Tongue (tissue), 1 donor: ENCODE measurements at regions not wholly inside any gene's neighbourhood (a gene's known extent, or its start where the extent isn't known, plus 50 kb on each side); places are given as distances from the start of the nearest gene placed in this dataset.
A peak's percentile ranks its signal among the peaks of the same experiment; 100 is the strongest.

Experiments
- DNase-seq: peaks from one replicate; pipeline ENCODE4 v3.0.0-alpha.2; 2015

DNA sequence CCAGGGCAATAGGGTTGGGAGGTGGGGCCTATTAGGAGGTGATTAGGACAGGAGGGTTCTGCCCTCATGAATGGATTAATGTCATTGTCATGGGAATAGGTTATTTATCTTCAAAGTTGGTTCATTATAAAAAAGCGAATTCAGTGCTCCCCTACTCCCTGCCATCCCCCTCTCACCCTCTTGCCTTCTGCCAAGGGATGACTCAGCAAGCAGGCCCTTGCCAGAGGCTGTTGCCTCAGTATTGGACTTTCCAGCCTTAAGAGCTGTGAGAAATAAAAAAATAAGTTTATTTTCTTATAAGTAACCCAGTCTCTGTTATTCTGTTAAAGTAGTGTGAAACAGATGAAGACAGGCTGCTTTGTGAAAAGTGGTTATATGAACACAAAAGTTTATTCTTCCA lies 381.1 kb upstream of the ZFP64 start:
- no peak for DNase-seq

DNA sequence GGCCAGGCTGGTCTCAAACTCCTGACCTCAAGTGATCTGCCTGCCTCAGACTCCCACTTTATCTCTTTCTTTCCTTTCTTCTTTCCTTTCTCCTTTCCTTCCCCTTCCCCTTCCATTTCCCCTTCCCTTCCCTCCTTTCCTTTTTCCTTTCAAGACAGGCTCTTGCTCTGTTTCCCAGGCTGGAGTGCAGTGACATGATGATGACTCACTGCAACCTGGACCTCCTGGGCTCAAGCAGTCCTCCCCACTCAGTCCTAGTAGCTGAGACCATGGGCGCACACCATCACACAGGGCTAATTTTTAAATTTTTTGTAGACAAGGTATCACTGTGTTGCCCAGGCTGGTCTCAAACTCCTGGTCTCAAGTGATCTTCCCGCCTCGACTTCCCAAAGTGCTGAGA lies 377.6 kb upstream of the ZFP64 start:
- no peak for DNase-seq

DNA sequence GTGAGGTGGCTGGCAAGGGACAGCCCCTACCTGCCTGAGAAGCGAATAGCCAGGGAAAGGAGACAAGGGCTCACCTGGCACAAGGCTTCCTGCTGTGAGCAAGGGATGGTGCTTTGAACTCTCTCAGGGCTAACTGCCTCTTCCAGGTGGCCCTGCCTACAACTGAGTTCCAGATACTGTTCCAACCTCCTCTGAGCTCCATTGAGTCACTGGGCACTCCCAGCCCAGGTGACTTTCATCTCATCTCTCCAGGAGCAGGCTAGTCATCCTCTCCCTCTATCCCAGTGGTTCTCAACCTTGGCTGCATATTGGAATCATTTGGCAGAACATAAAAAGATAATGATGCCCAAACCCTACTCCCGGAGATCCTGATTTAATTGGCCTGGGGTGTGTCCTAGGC lies 374.0 kb upstream of the ZFP64 start:
- DNase-seq: no peak

DNA sequence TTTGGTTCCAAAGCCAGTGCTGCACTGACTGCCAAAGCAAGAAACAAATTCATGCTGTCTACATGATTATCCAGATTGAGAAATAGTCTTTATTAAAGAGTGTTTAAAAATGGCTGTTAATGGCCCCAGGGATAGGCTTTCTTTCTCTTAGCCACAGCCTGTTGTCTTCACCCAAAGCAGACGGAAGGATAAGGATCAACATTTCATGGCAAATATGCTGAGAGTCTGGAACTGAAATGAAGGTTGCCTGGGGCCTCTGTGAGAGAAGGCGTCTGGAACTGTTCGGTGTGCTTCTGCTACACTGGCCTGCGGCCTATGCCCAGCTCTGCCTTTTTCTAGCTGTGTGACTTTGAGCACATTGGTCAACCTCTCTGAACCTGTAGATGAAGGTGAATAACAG lies 373.0 kb upstream of the ZFP64 start:
- DNase-seq: no peak

DNA sequence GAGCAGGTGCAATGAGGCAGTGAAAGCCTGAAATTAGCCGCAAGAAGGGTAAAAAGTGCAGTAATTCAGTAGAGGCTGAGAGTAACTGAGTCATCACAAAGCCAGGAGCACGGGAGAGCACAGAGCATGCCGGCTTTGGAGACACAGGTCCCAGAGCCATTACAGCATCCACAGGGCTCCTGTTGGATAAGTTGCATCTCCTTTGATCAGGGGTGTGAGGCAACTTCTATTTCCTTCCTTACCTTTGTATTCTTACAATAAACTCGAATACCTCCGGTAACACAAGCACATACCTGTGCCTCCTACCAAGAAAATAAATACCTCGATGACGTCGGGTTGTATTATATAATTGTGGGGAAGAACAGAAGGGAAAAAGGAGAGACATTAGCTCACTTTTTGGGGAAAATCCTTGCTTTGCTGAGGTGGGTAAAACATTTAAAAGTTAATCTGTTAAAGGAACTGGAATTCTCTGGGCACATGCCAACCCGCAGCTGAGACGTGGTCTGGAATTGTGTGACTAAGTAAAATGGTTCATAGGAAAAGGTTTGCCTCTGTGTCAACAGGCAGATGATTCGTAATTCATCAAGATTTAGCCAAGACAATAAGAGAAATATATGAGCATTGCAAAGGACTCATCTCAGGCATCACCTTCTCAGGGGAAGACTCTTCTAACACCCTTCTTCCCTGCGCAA lies 360.7 kb upstream of the ZFP64 start:
- DNase-seq: no peak

DNA sequence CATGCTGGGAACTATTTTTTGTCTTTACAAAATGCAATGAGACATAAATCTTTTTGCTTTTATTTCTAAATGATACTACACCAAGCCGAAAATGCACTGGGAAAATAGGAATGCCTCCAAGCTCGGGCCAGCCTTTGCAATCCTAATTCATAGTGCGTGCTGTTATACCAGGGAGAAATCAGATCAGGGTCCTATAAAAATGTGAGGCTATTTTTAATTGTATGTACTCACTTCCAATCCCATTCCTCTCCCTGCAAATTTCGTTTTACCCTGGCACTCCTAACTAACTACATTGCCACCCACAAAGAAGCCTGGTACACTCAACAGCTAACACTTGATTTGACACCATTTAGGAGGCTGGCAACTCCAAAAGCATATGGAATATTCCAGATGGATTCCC lies 350.6 kb upstream of the ZFP64 start:
- no peak for DNase-seq

DNA sequence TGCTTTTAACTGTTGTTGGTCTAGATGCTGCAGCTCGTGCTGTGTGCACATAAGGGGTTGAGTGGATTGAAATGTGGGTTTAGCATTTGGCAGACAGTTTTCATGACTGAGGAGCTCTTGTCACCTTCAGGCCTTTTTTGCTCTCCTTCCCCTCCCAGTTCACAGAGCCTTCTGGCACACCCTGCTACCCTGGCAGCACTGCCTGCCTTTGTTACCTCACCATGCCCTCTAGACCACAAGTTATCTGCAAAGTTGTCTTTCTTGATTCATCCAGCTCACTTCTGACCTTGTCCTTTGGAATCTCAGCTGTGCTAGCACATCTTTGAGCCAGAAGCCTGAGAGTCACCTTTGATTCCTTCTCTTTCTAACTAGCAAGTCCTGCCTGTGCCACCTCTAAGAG lies 348.9 kb upstream of the ZFP64 start:
- no peak for DNase-seq

DNA sequence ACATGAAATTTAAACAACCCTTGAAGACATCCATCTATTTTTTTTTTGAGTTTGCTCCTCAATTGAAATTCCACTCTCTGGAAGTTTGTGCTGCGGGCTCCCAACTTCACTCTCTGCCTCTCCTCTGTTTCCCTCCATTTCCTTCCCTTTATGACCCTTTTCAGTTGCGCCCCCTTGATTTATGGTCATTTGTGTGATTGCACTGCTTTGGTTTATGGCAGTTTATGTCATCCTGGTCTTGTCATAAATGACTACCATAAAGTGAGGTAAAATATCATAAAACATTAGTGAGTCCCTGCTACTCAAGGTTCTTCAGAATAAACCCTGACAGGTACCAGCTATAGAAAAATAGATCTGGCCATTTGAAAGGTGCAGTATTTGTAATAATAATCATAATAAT lies 348.3 kb upstream of the ZFP64 start:
- DNase-seq: no peak

DNA sequence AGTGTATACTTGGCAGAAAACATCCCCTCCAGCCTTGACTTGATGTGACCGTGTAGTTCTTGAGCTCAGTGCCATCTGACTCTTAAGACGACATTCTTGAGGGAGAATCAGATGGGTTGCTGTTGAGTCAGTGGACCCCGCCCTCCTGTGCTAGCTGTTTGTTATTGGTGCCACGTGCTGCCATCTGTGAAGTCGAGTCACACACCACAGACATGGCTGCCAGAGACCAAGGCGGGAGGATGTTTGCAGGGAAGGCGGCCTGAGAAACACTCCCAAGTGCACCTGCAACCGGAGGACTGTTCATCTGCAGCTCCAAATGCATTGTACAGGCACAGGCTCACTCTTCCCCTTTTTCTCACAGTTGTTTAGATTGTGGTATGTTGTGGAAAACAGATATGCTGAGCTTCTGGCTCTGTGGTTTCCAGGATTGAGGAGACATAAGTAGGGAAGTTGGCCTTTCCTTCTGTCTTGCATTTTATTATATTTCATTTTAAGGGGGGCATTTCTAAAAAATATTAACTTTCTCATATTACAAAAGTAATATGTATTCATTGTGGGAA lies 345.3 kb upstream of the ZFP64 start:
- DNase-seq: no peak

DNA sequence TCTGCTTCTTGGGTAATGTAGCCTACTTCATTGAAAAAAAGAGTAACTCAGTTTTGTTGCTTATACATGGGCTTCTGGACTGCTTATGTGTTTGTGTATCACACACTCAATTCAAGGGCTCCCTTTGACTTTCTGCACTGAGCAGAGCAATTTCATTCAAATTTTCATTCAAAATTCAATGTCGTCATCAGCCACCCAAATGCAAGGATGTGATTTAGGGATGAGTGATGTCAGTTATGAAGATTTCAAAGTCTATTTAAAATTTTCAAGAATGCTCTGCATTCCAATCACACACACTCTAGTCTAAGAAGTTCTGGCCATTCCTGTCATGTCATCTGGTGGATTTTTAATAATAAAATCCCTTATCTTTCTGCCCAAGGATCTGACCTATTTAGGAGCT lies 344.5 kb upstream of the ZFP64 start:
- no peak for DNase-seq

DNA sequence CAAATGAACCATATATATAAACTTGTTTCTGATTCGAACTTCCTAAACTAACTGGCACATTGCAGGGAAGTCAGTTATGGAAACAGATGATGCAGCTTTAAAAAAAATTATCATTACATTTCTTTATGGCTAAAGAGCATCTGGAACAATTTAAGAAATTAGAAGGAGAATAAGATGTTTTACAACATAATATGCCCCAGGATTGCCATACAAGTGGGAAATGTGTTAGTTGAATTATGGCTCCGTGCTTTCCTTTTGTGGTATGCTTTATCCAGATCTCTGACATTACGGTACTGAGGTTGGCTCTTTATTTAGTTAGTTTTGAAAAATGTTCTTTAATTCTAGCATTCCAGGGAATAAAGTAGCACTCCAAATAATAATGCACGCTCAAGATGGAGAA lies 343.0 kb upstream of the ZFP64 start:
- DNase-seq: no peak

DNA sequence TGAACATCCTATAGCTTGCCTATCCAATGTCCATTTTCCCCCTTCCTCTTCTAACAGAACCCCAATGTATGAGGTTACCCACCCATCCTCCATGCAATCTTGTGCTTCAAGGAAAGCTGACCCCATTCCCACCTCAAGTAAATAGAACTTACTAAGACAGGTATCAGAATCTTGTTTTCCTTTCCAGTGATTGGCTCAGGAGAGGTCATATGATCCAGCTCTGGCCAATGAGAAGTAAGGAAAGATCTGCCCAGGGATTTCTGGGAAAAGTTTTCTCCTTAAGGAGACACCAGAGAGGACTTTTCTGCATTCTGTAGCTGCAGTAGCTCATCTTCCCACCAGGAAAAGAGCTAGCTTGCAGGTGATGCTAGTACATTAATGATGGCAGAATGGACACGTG lies 341.8 kb upstream of the ZFP64 start:
- no peak for DNase-seq

DNA sequence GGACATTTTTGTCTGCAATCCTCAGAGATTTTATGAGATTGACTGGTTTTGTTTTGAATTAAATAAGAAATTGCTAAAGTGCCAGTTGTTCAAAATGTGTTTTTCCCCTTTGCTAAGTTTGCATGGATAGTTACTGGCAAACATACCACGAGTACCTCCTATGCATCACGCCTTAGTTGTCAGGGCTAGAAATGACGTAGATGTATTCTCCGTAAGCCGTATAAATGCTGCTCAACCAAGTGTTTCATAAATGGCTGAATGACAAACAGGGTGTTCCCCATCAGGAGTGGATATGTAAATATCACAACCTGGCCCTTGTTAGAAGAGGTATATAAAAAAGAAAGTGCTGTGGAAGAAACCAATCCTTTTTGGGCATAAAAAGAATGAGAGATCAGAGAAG lies 341.1 kb upstream of the ZFP64 start:
- DNase-seq: no peak

DNA sequence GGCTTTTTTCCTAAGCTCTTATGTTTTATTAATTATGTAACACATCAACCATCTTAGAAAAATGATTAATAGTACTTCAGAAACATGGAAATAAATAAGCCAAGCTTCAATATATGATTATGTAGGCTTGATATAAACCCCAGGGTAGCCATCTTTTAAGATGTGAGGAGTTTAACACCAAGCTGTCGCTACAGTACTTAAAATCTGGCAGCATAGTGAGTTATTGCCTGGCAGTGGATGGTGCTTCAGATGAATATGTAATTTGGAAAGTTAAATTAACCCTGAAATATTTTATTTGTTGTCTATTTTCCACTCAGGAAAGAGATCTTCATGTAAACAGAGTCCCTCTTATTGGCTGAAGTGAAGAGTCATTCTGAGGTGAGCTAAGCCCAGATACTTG lies 339.0 kb upstream of the ZFP64 start:
- no peak for DNase-seq

DNA sequence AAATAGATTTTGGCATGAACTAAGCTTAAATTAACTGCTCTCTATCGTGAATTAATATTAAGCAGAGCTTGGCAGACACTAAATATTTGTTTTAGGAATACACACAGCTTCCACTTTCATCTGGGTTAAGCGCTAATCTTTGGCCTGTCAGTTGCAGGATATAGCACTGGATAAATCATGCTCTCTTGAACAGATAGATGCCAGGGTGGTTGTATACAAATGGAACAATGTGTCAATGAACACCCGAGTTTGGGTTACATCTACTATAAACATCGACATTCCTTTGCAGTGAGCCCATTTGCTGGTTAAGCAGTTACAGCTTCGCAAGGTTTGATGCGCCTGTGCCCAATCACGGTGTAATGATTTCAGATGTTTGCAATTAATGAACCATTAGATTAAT lies 338.2 kb upstream of the ZFP64 start:
- DNase-seq: no peak

DNA sequence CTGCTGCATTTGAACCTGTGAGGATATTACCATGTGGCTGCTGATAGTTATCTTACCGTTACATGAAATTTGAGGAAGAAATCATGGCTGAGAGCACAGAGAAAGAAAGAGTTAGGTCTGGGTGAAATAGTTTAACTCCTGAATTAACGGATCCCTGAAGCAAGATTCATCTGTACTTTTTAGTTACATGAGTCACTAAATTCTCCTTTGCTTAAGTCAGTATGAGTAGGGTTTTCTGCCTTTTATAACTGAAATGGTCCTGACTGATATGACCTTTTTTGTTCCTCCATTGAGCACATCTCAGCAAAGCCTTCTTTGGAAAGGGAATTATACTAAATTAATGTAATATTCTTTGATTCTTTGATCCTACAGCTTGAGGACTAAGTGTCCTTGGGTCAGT lies 333.3 kb upstream of the ZFP64 start:
- no peak for DNase-seq

DNA sequence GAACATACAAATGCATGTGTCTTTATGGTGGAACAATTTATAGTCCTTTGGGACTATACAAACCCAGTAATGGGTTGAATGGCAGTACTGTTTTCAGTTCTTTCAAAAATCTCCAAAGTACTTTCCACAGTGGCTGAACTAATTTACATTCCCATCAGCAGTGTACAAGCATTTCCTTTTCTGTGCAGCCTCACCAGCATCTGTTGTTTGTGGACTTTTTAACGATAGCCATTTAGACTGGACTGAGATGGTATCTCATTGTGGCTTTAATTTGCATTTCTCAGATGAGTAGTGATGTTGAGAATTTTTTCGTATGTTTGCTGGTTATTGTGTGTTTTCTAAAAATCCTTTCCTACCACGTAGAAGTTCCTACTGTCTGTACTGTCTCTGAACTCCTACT lies 327.2 kb upstream of the ZFP64 start:
- DNase-seq: no peak

DNA sequence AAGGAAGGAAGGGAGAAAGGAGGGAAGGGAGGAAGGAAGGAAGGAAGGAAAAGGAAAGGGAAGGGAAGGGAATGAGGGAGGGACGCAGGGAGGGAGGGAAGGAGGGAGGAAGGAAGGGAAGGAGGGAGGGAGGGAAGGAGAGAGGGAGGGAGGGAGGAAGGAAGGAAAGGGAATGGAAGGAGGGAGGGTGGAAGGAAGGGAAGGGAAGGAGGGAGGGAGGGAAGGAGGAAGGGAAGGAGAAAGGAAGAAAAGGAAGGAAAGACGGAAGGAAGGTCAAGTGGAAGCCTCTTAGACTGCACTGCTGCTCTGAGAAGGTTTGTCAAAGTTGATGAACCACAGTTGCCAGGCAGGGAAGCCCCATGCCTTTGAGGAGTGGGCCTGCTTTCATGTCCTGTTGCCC lies 324.3 kb upstream of the ZFP64 start:
- DNase-seq: no peak

DNA sequence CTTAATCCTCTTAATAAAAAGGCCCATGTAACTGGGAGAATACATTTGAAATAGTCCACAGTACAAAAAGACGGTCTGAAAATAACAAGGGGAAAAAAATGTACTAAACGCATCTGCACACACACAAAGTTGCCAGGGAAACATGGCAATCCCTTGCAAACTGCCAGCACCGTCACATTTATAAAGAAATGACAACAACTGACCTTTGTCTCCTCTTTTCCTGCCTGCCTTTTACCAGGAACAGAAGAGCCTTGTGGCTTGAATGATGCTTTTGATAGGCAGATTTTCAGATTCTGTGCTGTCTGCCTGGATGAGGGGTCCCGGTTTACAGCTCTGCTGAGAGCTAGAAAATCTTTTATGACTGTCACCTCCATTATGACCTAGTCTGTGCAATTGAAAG lies 308.6 kb upstream of the ZFP64 start:
- peak; percentile 25 for DNase-seq

DNA sequence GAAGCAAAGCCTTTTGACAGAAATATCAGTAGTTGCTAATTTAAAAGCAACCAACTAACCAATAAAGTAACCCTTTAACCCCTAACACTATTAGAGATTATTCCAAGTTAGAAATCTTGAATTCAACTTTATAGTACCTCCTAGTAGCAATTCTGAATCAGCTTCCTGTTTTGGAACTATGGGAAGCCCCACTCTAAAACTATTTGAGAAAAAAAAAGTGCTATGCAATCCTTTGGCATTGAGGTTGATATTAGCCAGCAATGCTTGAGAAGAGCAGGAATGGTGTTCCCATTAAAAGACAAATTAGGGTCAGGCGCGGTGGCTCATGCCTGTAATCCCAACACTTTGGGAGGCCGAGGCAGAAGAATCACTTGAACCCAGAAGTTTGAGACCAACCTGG lies 306.2 kb upstream of the ZFP64 start:
- DNase-seq: no peak

DNA sequence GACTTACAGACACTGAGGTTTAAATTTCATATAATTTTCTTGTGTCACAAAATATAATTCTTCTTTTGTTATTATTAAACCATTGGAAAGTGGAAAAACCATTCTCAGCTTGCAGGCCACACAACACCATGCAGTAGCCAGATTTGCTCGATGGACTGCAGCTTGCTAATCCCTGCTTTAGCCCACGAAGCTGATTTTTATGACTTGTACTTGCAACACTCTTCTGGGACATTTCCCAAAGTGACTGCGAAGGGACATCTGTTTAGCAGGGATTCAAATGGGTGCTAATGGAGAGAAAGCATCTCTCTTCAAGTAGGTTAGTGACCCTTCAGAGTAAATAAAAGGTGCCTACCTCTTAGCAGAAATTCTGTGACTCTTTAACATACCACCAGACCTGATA lies 304.6 kb upstream of the ZFP64 start:
- no peak for DNase-seq

DNA sequence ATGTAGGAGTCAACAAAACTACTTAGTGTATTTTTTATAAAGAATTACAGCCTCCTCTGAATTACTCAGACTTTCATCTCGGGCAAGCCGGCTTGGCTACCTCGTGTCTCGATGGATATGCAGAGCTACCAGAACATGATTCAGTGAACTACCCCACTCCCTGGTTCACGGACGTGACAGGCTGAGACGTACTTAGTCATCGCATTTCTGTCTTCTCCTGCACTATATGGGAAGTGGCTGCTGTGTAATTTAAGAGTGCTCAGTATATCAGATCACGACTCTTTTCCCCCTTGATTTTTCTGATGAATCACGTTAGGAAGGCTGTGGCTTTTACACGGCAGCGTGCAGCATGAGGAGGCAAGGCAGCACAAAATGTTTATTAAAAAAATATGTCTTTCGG lies 302.7 kb upstream of the ZFP64 start:
- no peak for DNase-seq

DNA sequence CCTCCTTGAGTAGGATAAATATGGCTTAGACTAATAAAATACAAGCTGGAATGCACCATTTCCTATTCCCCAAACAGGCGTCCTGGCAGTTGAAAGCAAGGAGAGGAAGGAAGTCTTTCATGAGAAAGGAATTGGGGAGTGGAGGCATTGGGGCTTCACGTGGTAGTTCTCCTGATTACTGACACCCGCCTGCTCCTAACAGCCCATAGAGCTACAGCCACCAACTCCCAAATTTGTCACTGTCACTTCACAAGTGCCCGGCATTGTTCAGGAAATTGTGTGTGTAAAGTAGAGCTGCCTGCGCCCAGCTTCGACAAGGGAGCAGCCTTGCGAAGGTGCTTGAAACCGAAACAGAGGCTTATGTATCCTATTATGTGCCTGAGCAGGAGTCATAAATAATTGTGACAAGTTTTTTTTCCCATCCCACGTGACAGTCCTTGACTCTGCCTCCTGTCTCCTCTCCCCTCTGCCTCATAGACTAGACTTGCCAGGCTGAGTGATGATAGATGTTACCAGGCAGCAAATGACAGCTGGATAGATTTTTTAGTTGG lies 301.7 kb upstream of the ZFP64 start:
- DNase-seq: peak; percentile 3

DNA sequence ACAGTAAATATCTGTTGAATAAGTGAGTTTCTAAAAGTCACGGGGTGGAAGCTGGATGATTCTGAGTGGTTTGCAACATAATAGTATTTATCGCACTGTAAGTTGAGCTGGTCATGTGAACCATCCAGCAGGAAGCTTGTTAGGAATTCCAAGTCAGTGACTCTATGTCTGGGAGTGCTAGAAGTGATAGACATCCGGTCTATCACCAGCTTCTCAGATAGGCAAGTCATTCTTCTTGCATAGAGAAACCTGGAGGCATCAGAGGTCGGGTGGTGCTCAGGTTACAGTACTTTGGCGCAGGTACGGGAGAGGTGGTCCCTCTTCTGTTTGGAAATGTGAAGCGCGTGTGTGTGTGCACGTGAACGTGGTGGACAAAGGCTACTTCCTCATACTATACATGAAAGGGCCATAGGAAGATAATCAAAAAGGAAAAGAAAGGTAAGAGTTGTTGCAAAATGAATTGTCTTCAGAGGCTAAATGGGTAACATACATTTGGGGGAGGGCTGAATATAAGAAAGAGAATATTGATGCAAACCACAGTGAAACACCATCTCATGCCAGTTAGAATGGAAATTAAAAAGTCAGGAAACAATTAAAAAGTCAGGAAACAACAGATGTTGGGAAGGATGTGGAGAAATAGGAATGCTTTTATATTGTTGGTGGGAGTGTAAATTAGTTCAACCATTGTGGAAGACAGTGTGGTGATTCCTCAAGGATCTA lies 299.3 kb upstream of the ZFP64 start:
- DNase-seq: no peak
